Lower lobe of right lung (tissue), 2 donors: ENCODE measurements at regions not wholly inside any gene's neighbourhood (a gene's known extent, or its start where the extent isn't known, plus 50 kb on each side); places are given as distances from the start of the nearest gene placed in this dataset.

ENCODE experiments used
- ATAC-seq, 2 donors: fragments of 200-7000 bp; cut with Tn5 transposase; one replicate each; pipeline ENCODE4 v1.9.1; 2020 to 2022; ENCODE audit warnings: mild to moderate bottlenecking in 2 of 2, moderate library complexity in 2 of 2
- DNase-seq: peaks from one replicate; pipeline ENCODE4 v3.0.0-alpha.2; 2020
- H3K27ac ChIP-seq: fragments of 200-600 bp; one replicate; pipeline ENCODE4 v1.8.0; 2022
- H3K27me3 ChIP-seq: fragments of 200-600 bp; one replicate; pipeline ENCODE4 v1.8.0; 2022; ENCODE audit warnings: low read depth
- H3K36me3 ChIP-seq: fragments of 200-600 bp; one replicate; pipeline ENCODE4 v1.8.0; 2022; ENCODE audit warnings: mild to moderate bottlenecking
- H3K4me1 ChIP-seq: fragments of 200-600 bp; one replicate; pipeline ENCODE4 v1.8.0; 2022
- H3K4me3 ChIP-seq: fragments of 200-600 bp; one replicate; pipeline ENCODE4 v1.8.0; 2022; ENCODE audit warnings: mild to moderate bottlenecking
- H3K9me3 ChIP-seq: fragments of 200-600 bp; one replicate; pipeline ENCODE4 v1.8.0; 2022
- intact Hi-C: fragments of 100-400 bp; cut with DNase I; formaldehyde crosslinking; loops from one replicate; pipeline ENCODE4 v1.11.0; 2022
- TF ChIP-seq, protein P1 (sequence below): fragments of 200-600 bp; IDR thresholded peaks from one replicate; pipeline ENCODE4 v1.8.0; 2022; ENCODE audit warnings: antibody characterized with exemption, mild to moderate bottlenecking
- donor health status: DM: no; HTN: yes; CAD: no; lungs with severe emphysema.

DNA sequence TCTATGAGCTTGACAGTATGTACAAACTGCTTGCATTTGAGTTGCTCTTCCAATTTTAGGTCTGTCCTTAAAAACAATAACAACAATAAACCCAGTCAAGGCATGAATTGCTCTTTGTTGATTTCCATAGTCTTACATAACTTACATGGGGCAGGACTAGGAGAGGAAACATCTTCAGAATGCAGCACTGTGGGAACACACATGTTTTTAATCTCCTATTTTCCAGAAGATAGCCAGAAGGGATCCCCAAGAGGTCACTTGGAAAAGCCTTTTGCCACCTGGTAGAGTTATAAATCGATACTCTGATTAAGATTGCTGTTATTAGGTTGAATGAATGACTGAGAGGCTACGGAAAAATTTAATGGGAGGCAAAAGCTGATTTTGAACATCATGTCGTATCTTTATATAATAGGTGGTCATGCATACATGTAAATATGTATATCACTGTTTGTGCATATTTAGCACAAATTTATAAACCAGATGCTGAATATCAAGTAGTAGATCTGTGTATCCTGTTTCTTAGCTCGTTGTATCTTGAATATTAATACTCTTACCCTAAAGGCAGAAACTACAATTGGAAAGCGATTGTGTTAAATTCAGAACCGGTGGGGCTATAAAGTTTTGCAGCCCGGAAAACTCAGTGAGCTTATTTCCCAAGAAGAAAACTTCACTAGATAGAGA is 479.4 kb upstream of the TCF4 start:
- no peak overlapping the region for H3K27ac ChIP-seq
- DNase-seq, result no peak
- intact Hi-C loops, result no loop called here
- H3K4me1 ChIP-seq, result no peaks in the 10 kb centered on the region
- H3K9me3 ChIP-seq, result no peaks in the 10 kb centered on the region
- H3K36me3 ChIP-seq, result no peaks in the 10 kb centered on the region
- H3K27me3 ChIP-seq, result no peaks in the 10 kb centered on the region
- TF ChIP-seq, protein P1, sequence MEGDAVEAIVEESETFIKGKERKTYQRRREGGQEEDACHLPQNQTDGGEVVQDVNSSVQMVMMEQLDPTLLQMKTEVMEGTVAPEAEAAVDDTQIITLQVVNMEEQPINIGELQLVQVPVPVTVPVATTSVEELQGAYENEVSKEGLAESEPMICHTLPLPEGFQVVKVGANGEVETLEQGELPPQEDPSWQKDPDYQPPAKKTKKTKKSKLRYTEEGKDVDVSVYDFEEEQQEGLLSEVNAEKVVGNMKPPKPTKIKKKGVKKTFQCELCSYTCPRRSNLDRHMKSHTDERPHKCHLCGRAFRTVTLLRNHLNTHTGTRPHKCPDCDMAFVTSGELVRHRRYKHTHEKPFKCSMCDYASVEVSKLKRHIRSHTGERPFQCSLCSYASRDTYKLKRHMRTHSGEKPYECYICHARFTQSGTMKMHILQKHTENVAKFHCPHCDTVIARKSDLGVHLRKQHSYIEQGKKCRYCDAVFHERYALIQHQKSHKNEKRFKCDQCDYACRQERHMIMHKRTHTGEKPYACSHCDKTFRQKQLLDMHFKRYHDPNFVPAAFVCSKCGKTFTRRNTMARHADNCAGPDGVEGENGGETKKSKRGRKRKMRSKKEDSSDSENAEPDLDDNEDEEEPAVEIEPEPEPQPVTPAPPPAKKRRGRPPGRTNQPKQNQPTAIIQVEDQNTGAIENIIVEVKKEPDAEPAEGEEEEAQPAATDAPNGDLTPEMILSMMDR, result no peak
- no peak for ATAC-seq
- no peak overlapping the region for H3K4me3 ChIP-seq

DNA sequence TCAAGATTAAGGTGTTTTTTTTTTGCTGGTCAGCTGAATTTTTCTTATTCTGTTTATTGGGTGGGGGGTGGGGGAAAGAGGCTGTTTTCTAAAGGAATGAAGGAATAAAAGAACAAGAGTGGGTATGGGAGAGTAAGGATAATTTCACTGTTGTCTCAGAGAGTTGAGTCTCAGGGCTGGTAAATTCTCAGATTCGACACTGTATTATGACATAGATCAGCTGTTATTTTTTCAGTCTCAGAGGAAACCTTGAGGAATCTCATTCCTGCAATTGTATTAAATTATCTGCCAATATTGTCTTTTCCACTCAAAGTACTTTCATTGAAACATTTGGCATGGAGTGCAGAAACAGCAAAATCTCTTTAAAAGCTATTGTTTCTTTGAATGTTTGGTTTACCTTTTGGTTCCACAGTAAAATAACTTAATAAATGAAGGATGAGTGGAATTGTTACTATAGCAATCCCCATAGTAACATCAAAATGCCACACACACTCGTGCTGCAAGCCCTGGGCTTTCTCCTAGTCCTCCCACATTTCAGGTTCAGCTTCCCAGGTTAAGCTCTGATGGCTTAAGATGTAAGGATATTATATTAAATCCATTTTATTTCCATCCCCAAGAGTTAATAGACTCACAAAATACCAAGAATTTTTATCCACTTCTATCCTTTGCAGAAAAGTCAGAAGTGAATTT is 478.7 kb upstream of the TCF4 start:
- ATAC-seq (no peak), DNase-seq (no peak)
- Histone ChIP-seq H3K27ac (no peak overlapping the region), H3K27me3 (no peaks in the 10 kb centered on the region), H3K4me1 (no peaks in the 10 kb centered on the region), H3K9me3 (no peaks in the 10 kb centered on the region), H3K4me3 (no peak overlapping the region), H3K36me3 (no peaks in the 10 kb centered on the region)
- intact Hi-C loops, result no loop called here
- TF ChIP-seq, protein P1, result no peak

DNA sequence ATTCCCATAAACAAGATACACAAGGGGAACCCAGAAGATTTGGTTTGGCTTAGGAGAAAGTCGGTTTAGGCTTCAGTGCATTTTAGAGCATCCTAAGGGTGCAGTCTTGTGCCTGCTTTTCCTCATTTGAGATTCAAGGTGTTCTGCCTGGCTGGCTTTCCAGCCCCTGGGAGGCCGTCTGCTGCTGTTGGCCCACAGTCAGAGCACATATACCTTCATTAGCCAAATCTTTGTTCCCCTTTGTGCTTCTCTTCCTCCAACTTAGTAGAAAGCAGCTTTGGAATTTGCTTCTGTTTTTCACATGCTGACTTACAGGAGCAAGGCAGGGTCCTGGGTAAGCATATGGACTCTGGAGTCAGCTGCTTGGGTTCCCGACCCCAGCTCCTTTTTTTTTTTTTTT is 477.1 kb upstream of the TCF4 start:
- no peaks in the 10 kb centered on the region for H3K27me3 ChIP-seq
- no peak for DNase-seq
- H3K4me1 ChIP-seq, result no peaks in the 10 kb centered on the region
- TF ChIP-seq, protein P1, result no peak
- intact Hi-C loops, result no loop called here
- no peaks in the 10 kb centered on the region for H3K9me3 ChIP-seq
- H3K4me3 ChIP-seq, result no peak overlapping the region
- H3K36me3 ChIP-seq, result no peaks in the 10 kb centered on the region
- H3K27ac ChIP-seq, result no peak overlapping the region
- ATAC-seq, result no peak

DNA sequence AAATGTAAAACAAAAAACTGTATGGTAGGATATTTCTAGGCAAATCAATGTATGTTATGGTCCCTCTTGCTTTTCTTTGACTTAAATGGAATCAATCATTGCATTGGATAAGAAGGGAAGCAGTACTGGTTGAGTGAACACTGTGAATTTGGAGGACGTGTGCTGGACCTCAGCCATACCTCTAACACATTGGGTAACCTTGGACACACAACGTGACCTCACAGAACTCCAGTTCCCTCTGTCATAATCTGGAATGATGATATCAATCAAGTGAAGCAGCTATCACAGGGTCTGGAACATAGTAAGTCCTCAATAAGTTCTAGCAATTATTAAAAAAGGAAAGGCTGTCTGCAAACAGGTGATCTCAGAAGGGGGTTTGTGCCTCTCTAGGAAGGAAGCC is 474.9 kb upstream of the TCF4 start:
- intact Hi-C loops, result no loop called here
- no peaks in the 10 kb centered on the region for H3K27me3 ChIP-seq
- no peaks in the 10 kb centered on the region for H3K9me3 ChIP-seq
- no peaks in the 10 kb centered on the region for H3K4me1 ChIP-seq
- TF ChIP-seq, protein P1, result no peak
- ATAC-seq (no peak), DNase-seq (no peak)
- H3K36me3 ChIP-seq, result no peaks in the 10 kb centered on the region
- H3K4me3 ChIP-seq, result no peak overlapping the region
- H3K27ac ChIP-seq, result no peak overlapping the region

DNA sequence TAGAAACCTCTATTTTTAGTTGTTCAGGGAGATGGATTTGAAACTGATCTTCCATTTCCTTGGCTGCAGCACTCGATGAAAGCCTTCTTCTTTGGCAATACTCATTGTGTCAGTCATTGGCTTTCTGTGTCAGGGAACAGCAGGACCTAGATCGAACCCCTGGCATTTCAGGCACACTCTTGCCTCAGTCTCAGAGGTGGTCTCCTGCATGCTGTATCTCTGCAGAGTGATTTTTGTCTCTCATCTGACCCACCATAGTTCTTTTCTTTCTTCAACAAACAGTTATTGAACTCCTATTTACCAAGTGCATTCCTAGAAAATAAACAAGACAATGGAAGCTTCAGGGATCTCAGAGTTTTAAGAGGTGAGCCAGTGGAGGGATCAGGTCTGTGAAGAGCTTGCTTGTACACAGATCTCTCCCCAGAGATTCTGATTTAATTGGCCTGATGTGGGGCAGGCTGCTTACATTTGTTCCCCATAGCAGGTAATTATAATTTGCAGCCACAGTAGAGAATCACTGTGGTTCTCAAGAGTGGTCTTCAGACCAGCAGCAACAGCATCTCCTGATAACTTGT is 473.1 kb upstream of the TCF4 start:
- no peaks in the 10 kb centered on the region for H3K9me3 ChIP-seq
- no peaks in the 10 kb centered on the region for H3K27me3 ChIP-seq
- intact Hi-C loops, result no loop called here
- ATAC-seq, result no peak
- no peaks in the 10 kb centered on the region for H3K4me1 ChIP-seq
- no peak overlapping the region for H3K4me3 ChIP-seq
- no peak overlapping the region for H3K27ac ChIP-seq
- DNase-seq, result no peak
- H3K36me3 ChIP-seq, result no peaks in the 10 kb centered on the region
- TF ChIP-seq, protein P1, result no peak
